NCI-H2227 (cell line): ENCODE measurements at regions not wholly inside any gene's neighbourhood (a gene's known extent, or its start where the extent isn't known, plus 50 kb on each side); places are given as distances from the start of the nearest gene placed in this dataset.

Experiments
- DNase-seq: peaks from one replicate; lab custom pipeline; 2025; ENCODE audit not compliant: unreplicated experiment; lab: John Stamatoyannopoulos, UW

- no peak for DNase-seq
Measured at GRCh38 chr4:23741681-23742191, 148.1 kb downstream of the PPARGC1A start.

- no peak for DNase-seq
Measured at GRCh38 chr4:23737571-23737970, 152.3 kb downstream of the PPARGC1A start.

GRCh38 chr4:23736466-23736865, 153.4 kb downstream of the PPARGC1A start:
- no peak for DNase-seq

GRCh38 chr4:23734000-23734399, 155.8 kb downstream of the PPARGC1A start:
- no peak for DNase-seq

- no peak for DNase-seq
Measured at GRCh38 chr4:23733476-23733875, 156.4 kb downstream of the PPARGC1A start.

GRCh38 chr4:23730998-23731397, 158.8 kb downstream of the PPARGC1A start:
- DNase-seq = no peak

GRCh38 chr4:23728971-23729370, 160.9 kb downstream of the PPARGC1A start:
- DNase-seq = no peak

GRCh38 chr4:23728393-23728792, 161.5 kb downstream of the PPARGC1A start:
- DNase-seq = no peak

GRCh38 chr4:23720556-23720955, 169.3 kb downstream of the PPARGC1A start:
- DNase-seq = no peak

GRCh38 chr4:23718435-23718834, 171.4 kb downstream of the PPARGC1A start:
- DNase-seq = no peak

GRCh38 chr4:23717528-23718248, 172.2 kb downstream of the PPARGC1A start:
- no peak for DNase-seq

- DNase-seq = no peak
Measured at GRCh38 chr4:23710298-23710697, 179.5 kb downstream of the PPARGC1A start.

- DNase-seq = no peak
Measured at GRCh38 chr4:23707652-23708026, 182.2 kb downstream of the PPARGC1A start.

- no peak for DNase-seq
Measured at GRCh38 chr4:23706972-23707651, 182.7 kb downstream of the PPARGC1A start.

- DNase-seq = no peak
Measured at GRCh38 chr4:23700197-23700596, 189.7 kb downstream of the PPARGC1A start.

GRCh38 chr4:23697722-23698121, 192.1 kb downstream of the PPARGC1A start:
- DNase-seq = no peak

- DNase-seq = no peak
Measured at GRCh38 chr4:23697001-23697528, 192.8 kb downstream of the PPARGC1A start.

GRCh38 chr4:23686169-23686897, 203.5 kb downstream of the PPARGC1A start:
- DNase-seq = no peak

GRCh38 chr4:23685471-23685870, 204.4 kb downstream of the PPARGC1A start:
- DNase-seq = no peak

- no peak for DNase-seq
Measured at GRCh38 chr4:23680671-23681518, 209.0 kb downstream of the PPARGC1A start.

GRCh38 chr4:23674694-23675093, 215.2 kb downstream of the PPARGC1A start:
- DNase-seq = no peak
